ENCODE measurements at regions not wholly inside any gene's neighbourhood (a gene's known extent, or its start where the extent isn't known, plus 50 kb on each side); places are given as distances from the start of the nearest gene placed in this dataset.
A peak's percentile ranks its signal among the peaks of the same experiment; 100 is the strongest.

DNA sequence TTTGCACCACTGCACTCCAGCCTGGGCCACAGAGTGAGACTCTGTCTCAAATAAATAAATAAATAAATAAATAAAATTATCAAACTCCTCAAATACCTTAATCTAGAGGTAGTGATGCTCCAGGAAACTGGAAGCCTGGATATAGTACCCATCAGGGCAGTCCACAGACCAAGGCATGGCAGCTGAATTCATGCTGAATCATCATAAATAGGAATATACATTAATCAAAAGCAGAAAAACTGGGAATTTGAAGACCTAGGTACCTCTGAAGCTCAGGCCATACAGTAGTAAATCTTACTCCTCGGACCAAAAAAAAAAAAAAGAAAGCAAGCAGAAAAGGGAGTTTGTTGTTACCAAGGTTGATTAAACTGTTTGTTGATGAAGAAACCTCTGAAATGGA is 184.2 kb upstream of the CHODL start:
- Histone ChIP-seq H3K4me3 (ENCODE audit: low read length in 2 of 2) (no peak overlapping the region), H3K27me3 (ENCODE audit: control insufficient read depth in 2 of 2, insufficient read depth in 1 of 2, low read length in 1 of 2) (no peaks in the 10 kb centered on the region), H3K9me3 (ENCODE audit: control insufficient read depth in 2 of 2, insufficient read depth in 1 of 2, low read length in 1 of 2) (no peaks in the 10 kb centered on the region), H3K36me3 (ENCODE audit: control insufficient read depth in 2 of 2, insufficient read depth in 2 of 2, low read length in 1 of 2) (no peaks in the 10 kb centered on the region), H3K4me1 (ENCODE audit: control insufficient read depth in 2 of 2, insufficient read depth in 2 of 2, low read length in 2 of 2) (no peaks in the 10 kb centered on the region), H3K27ac (ENCODE audit: low read depth in 1 of 2, low read length in 1 of 2) (no peak overlapping the region)
- no peak for DNase-seq (ENCODE audit: low read depth in 6 of 9, low spot score in 9 of 9)
- WGBS = 86% methylated on average over 1 of the region's 1 CpG

DNA sequence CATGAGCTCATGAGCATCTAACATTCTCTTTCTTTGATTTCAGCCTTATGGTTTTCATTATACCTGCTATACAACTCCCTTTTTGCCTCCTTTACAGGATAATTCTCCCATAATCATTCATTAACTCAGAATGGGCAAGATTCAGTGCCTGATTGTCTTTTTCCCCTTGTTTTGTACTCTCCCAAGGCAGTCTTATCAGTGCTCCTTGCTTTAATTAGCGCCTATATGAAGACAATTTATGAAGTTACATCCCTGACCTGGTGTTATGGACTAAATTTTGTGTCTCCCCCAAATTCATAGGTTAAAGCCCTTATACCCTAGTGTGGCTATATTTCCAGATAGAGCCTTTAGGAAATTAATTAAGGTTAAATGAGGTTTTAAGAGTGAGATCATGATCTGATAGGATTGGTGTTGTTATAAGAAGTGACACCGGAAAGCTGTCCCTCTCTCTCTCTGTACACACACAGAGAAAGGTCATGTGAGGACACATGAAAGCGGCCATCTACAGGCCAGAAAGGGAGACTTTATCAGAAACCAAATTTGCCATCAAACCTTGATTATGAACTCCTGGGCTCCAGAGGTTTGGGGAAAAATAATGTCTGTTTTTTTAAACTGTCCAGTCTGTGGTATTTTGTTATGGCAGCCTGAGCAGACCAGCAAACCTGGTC is 185.8 kb upstream of the CHODL start:
- DNase-seq (ENCODE audit: low read depth in 6 of 9, low spot score in 9 of 9) = no peak
- H3K36me3 ChIP-seq (ENCODE audit: control insufficient read depth in 2 of 2, insufficient read depth in 2 of 2, low read length in 1 of 2) = no peaks in the 10 kb centered on the region

DNA sequence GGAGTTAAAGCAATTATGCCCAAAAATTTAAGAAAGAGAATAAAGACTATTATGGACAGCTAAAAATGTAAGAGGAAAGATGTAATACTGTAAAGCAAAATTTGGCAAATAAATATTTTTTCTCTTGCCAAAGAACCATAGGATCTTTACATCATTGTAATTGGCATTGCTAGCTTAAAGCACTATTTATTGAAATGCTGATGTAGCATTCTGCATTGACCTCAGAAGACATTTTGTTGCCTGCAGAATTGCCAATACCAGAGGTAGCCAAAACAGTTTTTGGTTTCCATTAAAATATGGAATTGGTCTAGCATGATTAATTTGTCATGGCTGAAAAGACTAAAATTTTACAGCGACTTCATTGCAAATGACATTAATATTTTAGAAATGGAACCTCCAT is 191.5 kb upstream of the CHODL start:
- no peaks in the 10 kb centered on the region for H3K4me1 ChIP-seq (ENCODE audit: control insufficient read depth in 2 of 2, insufficient read depth in 2 of 2, low read length in 2 of 2)
- no peak overlapping the region for H3K27ac ChIP-seq (ENCODE audit: low read depth in 1 of 2, low read length in 1 of 2)
- H3K9me3 ChIP-seq (ENCODE audit: control insufficient read depth in 2 of 2, insufficient read depth in 1 of 2, low read length in 1 of 2) = no peaks in the 10 kb centered on the region
- no peaks in the 10 kb centered on the region for H3K27me3 ChIP-seq (ENCODE audit: control insufficient read depth in 2 of 2, insufficient read depth in 1 of 2, low read length in 1 of 2)
- no peak for DNase-seq (ENCODE audit: low read depth in 6 of 9, low spot score in 9 of 9)
- no peaks in the 10 kb centered on the region for H3K36me3 ChIP-seq (ENCODE audit: control insufficient read depth in 2 of 2, insufficient read depth in 2 of 2, low read length in 1 of 2)
- WGBS = 94% methylated on average over 1 of the region's 1 CpG
- H3K4me3 ChIP-seq (ENCODE audit: low read length in 2 of 2) = no peak overlapping the region

More for the DNA sequence above, 185.8 kb upstream of the CHODL start:
- Histone ChIP-seq H3K9me3 (ENCODE audit: control insufficient read depth in 2 of 2, insufficient read depth in 1 of 2, low read length in 1 of 2) (no peaks in the 10 kb centered on the region), H3K27me3 (ENCODE audit: control insufficient read depth in 2 of 2, insufficient read depth in 1 of 2, low read length in 1 of 2) (no peaks in the 10 kb centered on the region), H3K4me1 (ENCODE audit: control insufficient read depth in 2 of 2, insufficient read depth in 2 of 2, low read length in 2 of 2) (no peaks in the 10 kb centered on the region), H3K27ac (ENCODE audit: low read depth in 1 of 2, low read length in 1 of 2) (no peak overlapping the region), H3K4me3 (ENCODE audit: low read length in 2 of 2) (no peak overlapping the region)
- WGBS = 94% methylated on average over 3 of the region's 3 CpGs

DNA sequence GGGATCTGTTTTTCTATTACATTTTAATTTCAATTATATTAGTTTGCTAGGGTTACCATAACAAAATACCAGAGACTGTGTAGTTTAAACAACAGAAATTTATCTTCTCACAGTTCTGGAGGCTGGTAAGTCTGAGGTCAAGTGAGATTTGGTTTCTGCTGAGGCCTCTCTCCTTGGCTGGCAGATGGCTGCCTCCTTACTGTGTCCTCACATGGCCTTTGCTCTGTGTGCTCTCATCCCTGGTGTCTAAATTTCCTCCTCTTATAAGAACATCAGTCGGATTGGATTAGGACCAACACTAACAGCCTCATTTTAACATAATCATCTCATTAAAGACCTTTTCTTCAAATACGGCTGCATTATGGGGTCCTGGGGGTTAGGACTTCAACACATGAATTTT is 195.2 kb upstream of the CHODL start:
- no peaks in the 10 kb centered on the region for H3K4me1 ChIP-seq (ENCODE audit: control insufficient read depth in 2 of 2, insufficient read depth in 2 of 2, low read length in 2 of 2)
- H3K27me3 ChIP-seq (ENCODE audit: control insufficient read depth in 2 of 2, insufficient read depth in 1 of 2, low read length in 1 of 2) = no peaks in the 10 kb centered on the region
- H3K9me3 ChIP-seq (ENCODE audit: control insufficient read depth in 2 of 2, insufficient read depth in 1 of 2, low read length in 1 of 2) = no peaks in the 10 kb centered on the region
- no peaks in the 10 kb centered on the region for H3K36me3 ChIP-seq (ENCODE audit: control insufficient read depth in 2 of 2, insufficient read depth in 2 of 2, low read length in 1 of 2)
- no peak overlapping the region for H3K27ac ChIP-seq (ENCODE audit: low read depth in 1 of 2, low read length in 1 of 2)
- WGBS = 96% methylated on average over 2 of the region's 2 CpGs
- DNase-seq (ENCODE audit: low read depth in 6 of 9, low spot score in 9 of 9) = no peak
- H3K4me3 ChIP-seq (ENCODE audit: low read length in 2 of 2) = no peak overlapping the region

DNA sequence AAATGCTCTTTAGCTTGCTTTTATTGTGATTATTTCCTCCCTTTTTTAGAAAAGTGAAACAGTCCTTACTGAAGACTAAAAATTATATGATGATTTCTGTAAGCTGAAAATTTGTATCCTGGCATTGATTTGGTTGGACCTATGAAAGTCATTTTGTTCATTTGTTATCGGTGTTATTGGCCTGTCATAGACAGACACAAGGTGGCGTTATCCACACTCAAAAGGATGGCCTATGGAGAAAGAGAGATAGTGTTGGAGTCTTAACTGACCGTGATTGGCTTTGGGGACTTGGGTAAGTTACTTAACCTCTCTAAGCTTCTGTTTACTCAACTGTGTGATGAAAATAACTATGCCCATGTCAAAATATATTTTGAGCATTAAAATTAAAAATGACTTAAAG is 203.6 kb upstream of the CHODL start:
- H3K4me3 ChIP-seq (ENCODE audit: low read length in 2 of 2) = no peak overlapping the region
- H3K36me3 ChIP-seq (ENCODE audit: control insufficient read depth in 2 of 2, insufficient read depth in 2 of 2, low read length in 1 of 2) = no peaks in the 10 kb centered on the region
- H3K27ac ChIP-seq (ENCODE audit: low read depth in 1 of 2, low read length in 1 of 2) = no peak overlapping the region
- WGBS = 18% methylated on average over 3 of the region's 3 CpGs
- no peaks in the 10 kb centered on the region for H3K4me1 ChIP-seq (ENCODE audit: control insufficient read depth in 2 of 2, insufficient read depth in 2 of 2, low read length in 2 of 2)
- H3K9me3 ChIP-seq (ENCODE audit: control insufficient read depth in 2 of 2, insufficient read depth in 1 of 2, low read length in 1 of 2) = no peaks in the 10 kb centered on the region
- no peaks in the 10 kb centered on the region for H3K27me3 ChIP-seq (ENCODE audit: control insufficient read depth in 2 of 2, insufficient read depth in 1 of 2, low read length in 1 of 2)
- peak in 2 of 9 donors; percentile 2 to 3 for DNase-seq (ENCODE audit: low read depth in 6 of 9, low spot score in 9 of 9)

DNA sequence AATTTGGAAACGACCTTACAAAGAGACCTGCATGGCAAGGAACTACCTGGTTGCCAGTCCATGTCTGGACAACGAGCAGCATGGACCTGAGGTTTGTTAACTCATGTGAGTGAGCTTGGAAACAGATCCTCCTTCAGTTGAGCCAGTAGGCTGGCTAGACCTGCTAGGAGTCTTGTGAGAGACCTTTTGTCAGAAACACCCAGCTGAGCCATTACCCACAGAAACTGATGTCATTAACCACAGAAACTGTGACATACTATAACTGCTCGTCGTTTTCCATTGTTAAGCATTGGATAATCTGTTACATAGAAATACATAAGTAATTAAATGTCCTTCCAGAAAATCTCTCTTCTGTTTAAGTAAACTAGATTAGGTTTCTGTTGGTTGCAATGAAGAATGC is 211.1 kb upstream of the C21orf91 start:
- no peaks in the 10 kb centered on the region for H3K4me1 ChIP-seq (ENCODE audit: control insufficient read depth in 2 of 2, insufficient read depth in 2 of 2, low read length in 2 of 2)
- 80% methylated on average over 4 of the region's 4 CpGs for WGBS
- H3K36me3 ChIP-seq (ENCODE audit: control insufficient read depth in 2 of 2, insufficient read depth in 2 of 2, low read length in 1 of 2) = no peaks in the 10 kb centered on the region
- H3K27ac ChIP-seq (ENCODE audit: low read depth in 1 of 2, low read length in 1 of 2) = no peak overlapping the region
- H3K9me3 ChIP-seq (ENCODE audit: control insufficient read depth in 2 of 2, insufficient read depth in 1 of 2, low read length in 1 of 2) = no peaks in the 10 kb centered on the region
- DNase-seq (ENCODE audit: low read depth in 6 of 9, low spot score in 9 of 9) = no peak
- H3K27me3 ChIP-seq (ENCODE audit: control insufficient read depth in 2 of 2, insufficient read depth in 1 of 2, low read length in 1 of 2) = no peaks in the 10 kb centered on the region
- H3K4me3 ChIP-seq (ENCODE audit: low read length in 2 of 2) = no peak overlapping the region

DNA sequence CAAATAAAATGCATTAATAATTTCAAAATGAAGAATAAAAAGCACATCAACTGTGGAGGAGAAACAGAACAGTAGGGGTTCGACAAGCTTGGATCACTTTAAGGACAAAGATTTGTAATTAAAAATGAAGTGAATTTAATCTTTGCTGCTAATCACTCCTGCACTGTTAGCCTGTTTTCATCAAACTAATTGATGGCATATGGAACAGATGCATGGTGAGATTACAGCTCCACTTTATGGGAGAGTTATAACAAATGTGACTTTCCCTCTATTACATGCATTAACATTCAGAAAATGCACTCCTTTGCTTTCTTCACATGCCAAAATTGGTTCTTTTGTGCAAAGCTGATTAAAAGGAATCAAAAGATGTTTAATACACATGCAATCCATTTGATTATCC is 207.2 kb upstream of the C21orf91 start:
- 1% methylated on average over 1 of the region's 1 CpG for WGBS
- no peaks in the 10 kb centered on the region for H3K36me3 ChIP-seq (ENCODE audit: control insufficient read depth in 2 of 2, insufficient read depth in 2 of 2, low read length in 1 of 2)
- no peak overlapping the region for H3K4me3 ChIP-seq (ENCODE audit: low read length in 2 of 2)
- no peaks in the 10 kb centered on the region for H3K9me3 ChIP-seq (ENCODE audit: control insufficient read depth in 2 of 2, insufficient read depth in 1 of 2, low read length in 1 of 2)
- H3K4me1 ChIP-seq (ENCODE audit: control insufficient read depth in 2 of 2, insufficient read depth in 2 of 2, low read length in 2 of 2) = no peaks in the 10 kb centered on the region
- H3K27ac ChIP-seq (ENCODE audit: low read depth in 1 of 2, low read length in 1 of 2) = no peak overlapping the region
- H3K27me3 ChIP-seq (ENCODE audit: control insufficient read depth in 2 of 2, insufficient read depth in 1 of 2, low read length in 1 of 2) = no peaks in the 10 kb centered on the region
- no peak for DNase-seq (ENCODE audit: low read depth in 6 of 9, low spot score in 9 of 9)

DNA sequence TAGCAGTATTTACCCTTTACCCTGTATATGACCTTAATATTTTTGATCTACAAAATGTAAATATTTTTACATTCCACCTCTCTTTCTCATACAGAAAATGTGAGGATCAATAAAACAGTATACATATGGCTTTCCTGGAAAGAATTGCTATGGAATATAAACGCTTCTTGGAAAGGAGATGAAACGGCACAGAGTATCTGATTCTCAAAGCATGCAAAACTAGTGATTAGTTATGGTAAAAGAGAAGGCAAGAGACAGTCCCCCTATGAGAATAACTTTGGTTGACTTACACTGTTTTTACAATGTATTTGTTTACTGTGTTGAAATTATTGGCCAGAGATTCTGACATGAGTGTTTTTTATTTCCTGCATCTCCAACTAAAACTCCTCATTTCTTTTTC is 204.6 kb upstream of the C21orf91 start:
- Histone ChIP-seq H3K27me3 (ENCODE audit: control insufficient read depth in 2 of 2, insufficient read depth in 1 of 2, low read length in 1 of 2) (no peaks in the 10 kb centered on the region), H3K4me1 (ENCODE audit: control insufficient read depth in 2 of 2, insufficient read depth in 2 of 2, low read length in 2 of 2) (no peaks in the 10 kb centered on the region), H3K27ac (ENCODE audit: low read depth in 1 of 2, low read length in 1 of 2) (no peak overlapping the region), H3K4me3 (ENCODE audit: low read length in 2 of 2) (no peak overlapping the region), H3K9me3 (ENCODE audit: control insufficient read depth in 2 of 2, insufficient read depth in 1 of 2, low read length in 1 of 2) (no peaks in the 10 kb centered on the region), H3K36me3 (ENCODE audit: control insufficient read depth in 2 of 2, insufficient read depth in 2 of 2, low read length in 1 of 2) (no peaks in the 10 kb centered on the region)
- WGBS = 75% methylated on average over 2 of the region's 2 CpGs
- DNase-seq (ENCODE audit: low read depth in 6 of 9, low spot score in 9 of 9) = no peak

DNA sequence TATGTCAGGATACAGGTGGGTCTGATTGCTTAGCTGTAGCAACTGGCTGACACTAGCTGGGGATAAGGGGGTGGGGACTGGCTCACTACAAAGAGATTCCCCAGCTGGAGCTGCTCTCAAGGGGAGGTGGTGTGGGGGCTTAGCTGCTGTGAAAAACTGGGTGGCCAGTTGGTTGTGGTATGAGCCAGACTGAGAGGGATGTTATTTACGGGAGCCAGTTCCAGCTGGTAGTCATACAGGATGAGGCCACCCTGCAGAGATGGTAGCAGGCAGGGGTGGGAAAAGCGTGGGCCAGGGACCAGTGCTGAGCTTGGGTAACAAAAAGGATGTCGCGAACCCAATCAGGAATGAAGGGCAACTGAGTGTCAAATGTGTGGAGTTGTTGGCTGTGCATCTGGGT is 204.0 kb upstream of the C21orf91 start:
- Histone ChIP-seq H3K36me3 (ENCODE audit: control insufficient read depth in 2 of 2, insufficient read depth in 2 of 2, low read length in 1 of 2) (no peaks in the 10 kb centered on the region), H3K27me3 (ENCODE audit: control insufficient read depth in 2 of 2, insufficient read depth in 1 of 2, low read length in 1 of 2) (no peaks in the 10 kb centered on the region), H3K4me1 (ENCODE audit: control insufficient read depth in 2 of 2, insufficient read depth in 2 of 2, low read length in 2 of 2) (no peaks in the 10 kb centered on the region), H3K27ac (ENCODE audit: low read depth in 1 of 2, low read length in 1 of 2) (no peak overlapping the region), H3K9me3 (ENCODE audit: control insufficient read depth in 2 of 2, insufficient read depth in 1 of 2, low read length in 1 of 2) (no peaks in the 10 kb centered on the region), H3K4me3 (ENCODE audit: low read length in 2 of 2) (no peak overlapping the region)
- DNase-seq (ENCODE audit: low read depth in 6 of 9, low spot score in 9 of 9) = no peak
- 98% methylated on average over 4 of the region's 4 CpGs for WGBS

DNA sequence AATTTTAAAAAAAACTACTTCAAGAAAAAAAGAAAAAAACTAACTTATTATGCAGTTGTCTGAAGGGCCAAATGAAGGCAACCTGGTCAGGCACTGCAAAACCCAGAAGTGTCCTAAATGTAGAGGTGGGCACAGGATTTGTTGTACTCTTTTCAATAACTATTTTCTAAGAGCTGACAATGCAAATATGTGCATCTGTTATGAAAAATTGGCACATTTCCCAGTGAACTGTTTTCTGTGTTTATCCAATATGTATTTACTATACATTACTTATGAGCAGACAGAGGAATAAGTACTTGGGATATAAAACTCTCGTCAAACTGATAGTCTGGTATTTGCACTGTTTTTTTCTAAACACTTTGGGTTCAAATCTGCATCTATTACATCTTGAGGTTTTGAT is 188.0 kb upstream of the C21orf91 start:
- no peak overlapping the region for H3K27ac ChIP-seq (ENCODE audit: low read depth in 1 of 2, low read length in 1 of 2)
- no peaks in the 10 kb centered on the region for H3K27me3 ChIP-seq (ENCODE audit: control insufficient read depth in 2 of 2, insufficient read depth in 1 of 2, low read length in 1 of 2)
- no peak overlapping the region for H3K4me3 ChIP-seq (ENCODE audit: low read length in 2 of 2)
- H3K4me1 ChIP-seq (ENCODE audit: control insufficient read depth in 2 of 2, insufficient read depth in 2 of 2, low read length in 2 of 2) = no peaks in the 10 kb centered on the region
- H3K36me3 ChIP-seq (ENCODE audit: control insufficient read depth in 2 of 2, insufficient read depth in 2 of 2, low read length in 1 of 2) = no peaks in the 10 kb centered on the region
- no peak for DNase-seq (ENCODE audit: low read depth in 6 of 9, low spot score in 9 of 9)
- WGBS = 91% methylated on average over 1 of the region's 1 CpG
- no peaks in the 10 kb centered on the region for H3K9me3 ChIP-seq (ENCODE audit: control insufficient read depth in 2 of 2, insufficient read depth in 1 of 2, low read length in 1 of 2)
